Colonic mucosa (tissue), 4 donors: ENCODE measurements at regions not wholly inside any gene's neighbourhood (a gene's known extent, or its start where the extent isn't known, plus 50 kb on each side); places are given as distances from the start of the nearest gene placed in this dataset.

Source experiments
- DNase-seq: peaks from one replicate; pipeline ENCODE4 v3.0.0-alpha.2; 2020
- H3K27ac ChIP-seq: fragments of 200-600 bp; one replicate; pipeline ENCODE4 v1.8.0; 2021
- H3K27me3 ChIP-seq: fragments of 200-600 bp; one replicate; pipeline ENCODE4 v1.8.0; 2021
- H3K36me3 ChIP-seq: fragments of 200-600 bp; one replicate; pipeline ENCODE4 v1.8.0; 2021
- H3K4me1 ChIP-seq: fragments of 200-600 bp; one replicate; pipeline ENCODE4 v1.8.0; 2021; ENCODE audit warnings: mild to moderate bottlenecking
- H3K4me3 ChIP-seq: fragments of 200-600 bp; one replicate; pipeline ENCODE4 v1.8.0; 2021
- H3K9ac ChIP-seq, 2 donors: one replicate each; pipeline ENCODE4 v1.7.0; 2013; ENCODE audit warnings: control low read depth in 2 of 2, low read depth in 2 of 2, low read length in 2 of 2
- H3K9me3 ChIP-seq: fragments of 200-600 bp; one replicate; pipeline ENCODE4 v1.8.0; 2021
- intact Hi-C: fragments of 100-400 bp; cut with DNase I; formaldehyde crosslinking; loops from one replicate; pipeline ENCODE4 v1.14.1; 2022
- TF ChIP-seq, protein P1 (sequence below): fragments of 200-600 bp; IDR thresholded peaks from one replicate; pipeline ENCODE4 v1.8.0; 2022; ENCODE audit warnings: antibody characterized with exemption, mild to moderate bottlenecking
- donor health status: healthy.
- donor health status: DM: no; HTN: no; CAD: no.
- donor health status: DM: no; HTN: no; CAD: no.

DNA sequence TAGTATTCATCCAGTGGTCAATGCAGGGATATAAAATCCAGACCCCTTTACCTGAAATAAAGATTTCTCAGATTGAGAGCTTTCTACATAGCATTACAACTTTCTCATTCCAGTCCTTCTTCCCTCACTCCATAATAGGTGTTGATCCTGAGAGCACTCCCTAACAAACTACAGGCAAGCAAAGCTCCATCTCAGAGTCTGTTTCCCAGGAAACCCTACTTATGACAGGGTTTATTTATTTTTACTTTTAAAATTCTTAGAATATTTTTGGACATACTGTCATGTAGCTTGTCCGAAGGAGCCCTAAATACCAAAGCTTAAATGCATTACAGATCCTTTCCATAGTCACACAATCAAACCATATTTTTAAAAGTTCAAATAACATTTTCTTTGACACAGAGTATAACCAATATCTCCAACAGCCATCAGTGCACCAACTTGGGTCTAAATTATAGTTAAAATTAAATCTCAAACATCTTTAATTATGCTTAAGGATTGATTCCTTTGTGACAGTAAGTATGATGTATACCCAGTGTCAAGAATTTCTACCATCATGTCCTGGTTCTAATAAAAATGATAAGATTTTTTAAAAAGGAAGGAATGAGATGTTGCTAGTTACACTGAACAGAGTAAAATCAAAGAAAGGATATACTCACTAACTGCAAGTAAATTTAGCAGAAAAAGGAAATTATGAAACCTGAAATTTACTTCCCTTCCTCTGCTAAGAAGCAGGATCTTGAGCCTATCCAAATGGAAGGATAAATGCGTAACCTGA lies 580.4 kb upstream of the ADGRL3 start:
- no peak for DNase-seq
- Histone ChIP-seq H3K4me3 (no peak overlapping the region), H3K4me1 (no peaks in the 10 kb centered on the region), H3K9me3 (no peaks in the 10 kb centered on the region), H3K27me3 (no peaks in the 10 kb centered on the region), H3K27ac (no peak overlapping the region), H3K9ac (no peak overlapping the region), H3K36me3 (no peaks in the 10 kb centered on the region)
- TF ChIP-seq, protein P1, sequence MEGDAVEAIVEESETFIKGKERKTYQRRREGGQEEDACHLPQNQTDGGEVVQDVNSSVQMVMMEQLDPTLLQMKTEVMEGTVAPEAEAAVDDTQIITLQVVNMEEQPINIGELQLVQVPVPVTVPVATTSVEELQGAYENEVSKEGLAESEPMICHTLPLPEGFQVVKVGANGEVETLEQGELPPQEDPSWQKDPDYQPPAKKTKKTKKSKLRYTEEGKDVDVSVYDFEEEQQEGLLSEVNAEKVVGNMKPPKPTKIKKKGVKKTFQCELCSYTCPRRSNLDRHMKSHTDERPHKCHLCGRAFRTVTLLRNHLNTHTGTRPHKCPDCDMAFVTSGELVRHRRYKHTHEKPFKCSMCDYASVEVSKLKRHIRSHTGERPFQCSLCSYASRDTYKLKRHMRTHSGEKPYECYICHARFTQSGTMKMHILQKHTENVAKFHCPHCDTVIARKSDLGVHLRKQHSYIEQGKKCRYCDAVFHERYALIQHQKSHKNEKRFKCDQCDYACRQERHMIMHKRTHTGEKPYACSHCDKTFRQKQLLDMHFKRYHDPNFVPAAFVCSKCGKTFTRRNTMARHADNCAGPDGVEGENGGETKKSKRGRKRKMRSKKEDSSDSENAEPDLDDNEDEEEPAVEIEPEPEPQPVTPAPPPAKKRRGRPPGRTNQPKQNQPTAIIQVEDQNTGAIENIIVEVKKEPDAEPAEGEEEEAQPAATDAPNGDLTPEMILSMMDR, result no peak
- intact Hi-C loops, result no loop called here

GRCh38 chr4:60637976-60638375 lies 562.1 kb upstream of the ADGRL3 start:
- DNase-seq, result no peak
- H3K9ac ChIP-seq, result no peak overlapping the region
- H3K4me1 ChIP-seq, result no peaks in the 10 kb centered on the region
- H3K27ac ChIP-seq, result no peak overlapping the region
- no peaks in the 10 kb centered on the region for H3K36me3 ChIP-seq
- TF ChIP-seq, protein P1, result no peak
- H3K4me3 ChIP-seq, result no peak overlapping the region
- H3K9me3 ChIP-seq, result no peaks in the 10 kb centered on the region
- intact Hi-C loops, result no loop called here
- H3K27me3 ChIP-seq, result no peaks in the 10 kb centered on the region

GRCh38 chr4:60648774-60649173 lies 551.4 kb upstream of the ADGRL3 start:
- DNase-seq, result no peak
- H3K36me3 ChIP-seq, result no peaks in the 10 kb centered on the region
- TF ChIP-seq, protein P1, result no peak
- H3K4me1 ChIP-seq, result no peaks in the 10 kb centered on the region
- H3K4me3 ChIP-seq, result no peak overlapping the region
- H3K9ac ChIP-seq, result no peak overlapping the region
- H3K27ac ChIP-seq, result no peak overlapping the region
- H3K27me3 ChIP-seq, result no peaks in the 10 kb centered on the region
- no peaks in the 10 kb centered on the region for H3K9me3 ChIP-seq
- intact Hi-C loops, result no loop called here

- H3K27me3 ChIP-seq, result no peaks in the 10 kb centered on the region
- H3K4me3 ChIP-seq, result no peak overlapping the region
- no peaks in the 10 kb centered on the region for H3K9me3 ChIP-seq
- no peaks in the 10 kb centered on the region for H3K4me1 ChIP-seq
- intact Hi-C loops, result no loop called here
- no peaks in the 10 kb centered on the region for H3K36me3 ChIP-seq
- H3K27ac ChIP-seq, result no peak overlapping the region
- H3K9ac ChIP-seq, result no peak overlapping the region
- DNase-seq, result no peak
- TF ChIP-seq, protein P1, result no peak
Observed at GRCh38 chr4:60652933-60653332, 547.2 kb upstream of the ADGRL3 start.

- Histone ChIP-seq H3K4me1 (no peaks in the 10 kb centered on the region), H3K9me3 (no peaks in the 10 kb centered on the region), H3K4me3 (no peak overlapping the region), H3K9ac (no peak overlapping the region), H3K36me3 (no peaks in the 10 kb centered on the region), H3K27ac (no peak overlapping the region), H3K27me3 (no peaks in the 10 kb centered on the region)
- TF ChIP-seq, protein P1, result no peak
- intact Hi-C loops, result no loop called here
- no peak for DNase-seq
Observed at GRCh38 chr4:60655356-60655755, 544.8 kb upstream of the ADGRL3 start.
